GM18517 (cell line): ENCODE measurements at regions not wholly inside any gene's neighbourhood (a gene's known extent, or its start where the extent isn't known, plus 50 kb on each side); places are given as distances from the start of the nearest gene placed in this dataset.

Source experiments
- ATAC-seq: cut with Tn5 transposase; IDR thresholded peaks from one replicate; pipeline ENCODE4 v1.9.1; 2021; ENCODE audit warnings: mild to moderate bottlenecking, moderate library complexity; ENCODE audit not compliant: unreplicated experiment

- no peak for ATAC-seq
Measured at GRCh38 chr2:145184741-145185651, 665.1 kb upstream of the ZEB2 start.

- ATAC-seq = no peak
Measured at GRCh38 chr2:145169285-145169684, 649.4 kb upstream of the ZEB2 start.

GRCh38 chr2:145168091-145168490, 648.2 kb upstream of the ZEB2 start:
- ATAC-seq = no peak

- ATAC-seq = no peak
Measured at GRCh38 chr2:145166731-145167302, 646.9 kb upstream of the ZEB2 start.

DNA sequence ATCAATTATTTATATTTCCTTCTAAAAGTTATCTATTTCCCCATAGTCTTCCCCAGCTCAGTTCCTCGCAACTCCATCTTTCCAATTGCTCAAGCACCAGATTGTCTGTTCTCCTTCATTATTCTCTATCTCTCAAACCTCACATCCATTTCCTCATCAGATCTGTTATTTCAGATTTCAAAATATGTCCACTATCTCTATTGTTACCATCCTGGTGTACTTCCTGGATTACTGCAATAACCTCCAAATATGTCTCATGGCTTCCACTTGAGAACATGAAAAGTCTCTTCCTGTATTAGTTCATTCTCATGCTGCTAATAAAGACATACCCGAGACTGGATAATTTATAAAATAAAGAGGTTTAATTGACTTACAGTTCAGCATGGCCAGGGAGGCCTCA, 641.7 kb upstream of the ZEB2 start:
- no peak for ATAC-seq

DNA sequence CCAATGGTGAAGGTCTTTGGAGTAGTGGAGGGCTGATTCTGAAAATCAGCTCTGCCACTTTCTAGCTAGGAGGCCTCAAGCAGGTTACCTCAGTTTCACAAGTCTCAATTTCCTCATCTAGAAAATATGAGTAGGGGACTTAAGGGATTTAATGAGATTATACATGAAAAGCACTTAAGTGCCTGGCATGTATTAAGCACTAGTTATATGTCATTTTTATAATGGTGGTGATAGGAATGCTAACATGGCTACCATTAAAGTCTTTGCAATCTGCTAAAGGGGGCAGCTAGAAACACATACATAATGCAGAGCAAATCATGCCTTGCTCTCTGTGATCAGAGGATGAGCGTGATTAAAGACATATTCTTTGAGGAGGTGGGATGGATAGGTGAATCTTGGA, 640.9 kb upstream of the ZEB2 start:
- no peak for ATAC-seq

GRCh38 chr2:145159676-145160075, 639.8 kb upstream of the ZEB2 start:
- ATAC-seq = no peak

DNA sequence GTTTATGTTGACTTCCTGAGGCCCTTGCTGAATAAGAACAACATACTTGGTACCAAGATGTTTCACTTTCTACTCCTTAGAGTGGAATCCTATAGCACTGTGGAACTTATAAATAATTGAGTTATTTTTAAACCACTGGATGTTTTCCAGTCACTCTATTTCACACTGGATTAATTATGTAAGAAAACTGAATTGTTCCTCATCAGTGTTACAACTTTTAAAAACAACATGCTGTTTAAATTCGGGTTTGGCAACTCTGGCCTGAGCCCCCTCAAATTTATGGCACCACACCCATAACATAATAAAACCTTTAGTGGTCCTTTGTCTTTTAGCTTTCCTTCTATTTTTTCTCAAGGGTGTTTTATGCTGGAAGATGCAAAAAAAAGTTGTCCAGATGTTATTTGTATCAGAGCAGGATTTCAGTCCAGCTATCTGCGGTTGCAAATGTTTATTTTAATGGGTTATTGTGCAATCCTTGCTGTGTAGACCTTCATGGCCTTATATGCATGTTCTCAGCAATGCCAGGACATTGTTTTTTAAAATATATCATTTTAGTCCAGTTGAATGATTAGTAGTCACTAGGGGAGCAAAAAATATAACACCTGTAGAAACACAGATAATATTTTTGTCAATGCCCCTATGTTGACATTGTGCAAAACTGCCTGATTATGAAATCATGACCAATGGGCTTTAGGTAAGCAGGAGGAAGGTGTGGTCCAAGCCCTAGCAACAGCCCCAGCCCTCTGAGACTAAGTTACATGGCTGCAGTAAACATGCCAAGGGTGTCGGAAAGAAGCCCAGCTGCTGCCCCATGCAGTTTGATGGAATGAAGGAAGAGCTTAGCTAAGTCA, 638.0 kb upstream of the ZEB2 start:
- ATAC-seq = no peak

DNA sequence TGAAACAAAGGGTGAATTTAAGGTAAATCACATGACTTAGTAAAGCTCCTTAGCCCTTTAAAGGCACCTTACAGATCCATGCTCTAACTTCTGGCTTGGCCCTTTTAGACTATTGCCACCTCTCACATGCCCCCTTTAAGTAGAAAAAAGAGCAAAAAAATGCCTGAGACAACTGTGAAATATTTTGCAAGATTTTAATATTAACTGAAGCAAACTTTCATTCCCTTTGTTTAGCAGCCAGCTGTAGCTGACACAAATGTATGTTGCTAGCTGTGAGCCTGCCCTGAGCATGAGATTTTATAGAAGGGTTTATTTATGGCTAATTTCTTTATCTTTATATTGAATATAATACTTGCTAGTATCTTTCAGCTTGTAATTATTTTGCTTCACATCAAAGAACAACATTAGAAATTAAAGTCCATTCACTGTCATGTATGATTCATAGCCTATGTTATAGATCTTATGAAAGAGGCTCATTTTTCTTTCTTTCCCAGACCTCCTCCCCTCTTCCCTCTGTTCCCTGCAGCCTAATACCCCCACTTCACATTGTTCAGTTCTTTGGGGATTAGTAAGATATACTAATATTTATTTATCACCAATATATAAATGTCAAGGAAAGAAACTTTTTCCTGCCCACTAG, 637.2 kb upstream of the ZEB2 start:
- ATAC-seq = no peak

DNA sequence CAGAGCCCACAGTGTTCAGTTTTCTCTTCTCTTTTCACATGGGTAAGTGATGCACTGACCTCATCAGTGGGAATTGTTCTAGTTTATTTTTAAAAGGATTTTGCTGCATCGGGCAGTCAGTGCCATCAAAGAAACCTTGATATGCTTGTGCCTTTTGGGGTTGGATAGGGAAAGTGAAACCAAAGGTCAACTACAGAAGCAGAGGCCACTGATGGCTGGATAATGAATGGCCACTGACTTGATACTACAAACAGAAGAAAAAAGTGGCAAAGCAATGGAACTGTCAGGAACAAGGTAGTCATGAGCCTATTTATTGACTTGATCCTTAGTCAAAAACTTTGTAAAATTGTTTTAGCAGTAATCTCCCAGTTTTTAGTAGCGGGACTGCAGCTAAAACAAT, 636.3 kb upstream of the ZEB2 start:
- ATAC-seq = no peak

- ATAC-seq = no peak
Measured at GRCh38 chr2:145155196-145155595, 635.3 kb upstream of the ZEB2 start.

GRCh38 chr2:145154731-145155130, 634.8 kb upstream of the ZEB2 start:
- no peak for ATAC-seq

GRCh38 chr2:145146691-145147090, 626.8 kb upstream of the ZEB2 start:
- no peak for ATAC-seq

DNA sequence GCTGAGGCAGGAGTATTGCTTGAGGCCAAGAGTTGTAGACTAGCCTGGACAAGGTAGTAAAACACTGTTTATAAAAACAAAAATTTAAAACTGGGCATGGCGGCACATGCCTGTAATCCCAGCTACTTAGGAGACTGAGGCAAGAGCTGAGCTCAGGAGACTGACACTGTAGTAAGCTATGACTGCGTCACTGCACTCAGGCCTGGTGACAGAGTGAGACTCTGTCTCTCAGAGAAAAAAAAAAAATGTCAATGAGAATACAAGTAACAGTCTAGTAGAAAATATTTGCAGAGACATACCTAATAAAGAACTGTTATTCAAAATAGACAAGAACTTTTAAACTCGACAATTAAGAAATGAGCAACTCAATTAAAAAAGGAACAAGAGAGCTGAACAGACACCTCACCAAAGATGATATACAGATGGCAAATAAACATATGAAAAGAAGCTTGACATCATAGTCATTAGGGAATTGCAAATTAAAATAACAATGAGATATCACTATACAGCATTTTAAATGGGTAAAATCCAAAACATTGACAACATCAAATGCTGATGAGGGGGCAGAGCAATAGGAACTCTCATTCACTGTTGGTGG, 624.3 kb upstream of the ZEB2 start:
- ATAC-seq = no peak

GRCh38 chr2:145141981-145142380, 622.1 kb upstream of the ZEB2 start:
- ATAC-seq = no peak

- ATAC-seq = no peak
Measured at GRCh38 chr2:145140658-145141057, 620.7 kb upstream of the ZEB2 start.

DNA sequence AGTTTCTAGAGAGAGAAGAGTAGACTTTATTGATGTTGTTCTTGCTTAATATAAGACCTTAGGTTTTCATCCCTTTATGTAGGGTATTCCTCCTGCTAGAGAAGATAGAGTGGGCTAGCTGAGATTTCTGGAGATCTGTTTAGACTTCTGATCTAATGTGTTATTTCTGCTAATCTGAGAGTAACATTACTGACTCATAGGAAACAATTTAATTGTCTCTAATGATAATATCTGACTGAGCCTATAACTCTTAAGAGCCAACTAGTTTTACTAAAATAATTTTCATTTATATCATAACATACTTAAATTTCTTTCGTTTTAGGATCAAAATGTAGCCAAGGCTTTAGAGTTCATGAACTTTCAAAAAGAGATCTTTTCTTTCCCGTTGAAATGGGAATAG, 618.7 kb upstream of the ZEB2 start:
- no peak for ATAC-seq

- ATAC-seq = no peak
Measured at GRCh38 chr2:145137901-145138300, 618.0 kb upstream of the ZEB2 start.

DNA sequence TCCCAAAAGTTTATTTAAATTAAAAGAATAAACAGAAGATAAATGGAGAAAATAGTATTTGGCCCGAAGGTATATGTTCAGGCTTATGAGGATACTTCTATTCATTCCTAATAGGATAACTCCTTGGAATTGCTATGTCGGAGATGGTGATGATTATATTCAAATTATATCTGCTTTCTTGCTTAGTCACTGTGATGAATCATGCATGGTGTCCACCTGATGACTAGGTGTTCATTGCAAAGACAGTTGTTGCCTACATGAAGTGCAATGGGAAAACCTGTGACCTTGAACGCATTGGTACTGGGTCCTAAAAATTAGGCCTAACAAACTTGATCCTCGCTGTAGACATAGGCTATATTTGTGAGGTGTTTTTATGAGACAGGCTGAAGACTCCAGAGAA, 617.3 kb upstream of the ZEB2 start:
- no peak for ATAC-seq

DNA sequence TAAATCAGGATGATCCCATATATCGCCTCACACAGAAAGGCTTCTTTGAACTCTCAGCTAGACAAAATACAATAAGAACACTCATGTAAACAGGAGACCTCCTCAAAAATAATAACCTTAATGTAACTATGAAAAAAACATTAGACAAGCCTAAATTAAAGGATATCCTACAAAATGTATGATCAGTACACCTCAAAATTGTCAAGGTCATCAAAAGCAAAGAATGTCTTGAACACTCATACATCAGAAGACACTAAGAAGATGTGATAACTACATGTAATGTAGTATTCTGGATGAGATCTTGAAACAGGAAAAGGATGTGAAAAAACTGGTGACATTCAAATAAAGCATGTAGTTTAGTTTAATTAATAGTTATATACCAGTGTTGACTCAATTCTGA, 616.8 kb upstream of the ZEB2 start:
- ATAC-seq = no peak

DNA sequence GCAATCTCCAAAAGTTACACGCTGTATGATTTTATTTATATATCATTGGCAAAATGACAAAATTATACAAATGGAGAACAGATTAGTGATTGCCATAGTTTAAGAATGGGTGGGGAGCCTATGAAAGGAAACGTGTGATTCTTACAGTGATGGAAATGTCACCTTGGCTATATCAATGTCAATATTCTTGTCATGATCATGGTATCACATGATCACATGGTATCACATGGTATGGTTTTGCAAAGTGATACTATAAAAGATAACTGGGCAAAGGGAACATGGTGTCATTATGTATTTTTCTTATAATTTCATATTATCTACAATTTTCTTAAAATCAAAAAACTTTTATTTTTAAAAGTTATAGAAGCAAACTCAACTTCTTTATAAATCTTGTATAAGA, 606.2 kb upstream of the ZEB2 start:
- ATAC-seq = no peak
